PC-3 (cell line): ENCODE measurements at regions not wholly inside any gene's neighbourhood (a gene's known extent, or its start where the extent isn't known, plus 50 kb on each side); places are given as distances from the start of the nearest gene placed in this dataset.

Source experiments
- CTCF ChIP-seq: fragments of 300-600 bp; sonication (generic); conservative IDR thresholded peaks from 2 replicates; pipeline ENCODE4 v1.5.1; 2017; ENCODE audit warnings: antibody characterized with exemption, low read depth, mild to moderate bottlenecking, low read length
- EZH2phosphoT487 ChIP-seq: fragments of 300-600 bp; sonication (generic); IDR thresholded peaks from 2 replicates; pipeline ENCODE4 v1.6.1; 2018; ENCODE audit warnings: mild to moderate bottlenecking, antibody characterized with exemption, low read length, borderline replicate concordance

- TF ChIP-seq EZH2phosphoT487 (no peak), CTCF (no peak)
Observed at GRCh38 chr18:10128921-10129501, 215.2 kb downstream of the VAPA start.
